Activated CD4-positive, alpha-beta T cell treated with anti-CD3 and anti-CD28 coated beads for 4 hours (primary cell): ENCODE measurements at regions not wholly inside any gene's neighbourhood (a gene's known extent, or its start where the extent isn't known, plus 50 kb on each side); places are given as distances from the start of the nearest gene placed in this dataset.
"Not testable (repeated sequence)": the region's sequence is repeated elsewhere in the genome, so short reads cannot be mapped to it uniquely, and the experiment has no call there.

ENCODE experiments used
- DNase-seq, 2 donors: peaks; one replicate each; pipeline ENCODE4 v3.0.0-alpha.2; 2020

DNA sequence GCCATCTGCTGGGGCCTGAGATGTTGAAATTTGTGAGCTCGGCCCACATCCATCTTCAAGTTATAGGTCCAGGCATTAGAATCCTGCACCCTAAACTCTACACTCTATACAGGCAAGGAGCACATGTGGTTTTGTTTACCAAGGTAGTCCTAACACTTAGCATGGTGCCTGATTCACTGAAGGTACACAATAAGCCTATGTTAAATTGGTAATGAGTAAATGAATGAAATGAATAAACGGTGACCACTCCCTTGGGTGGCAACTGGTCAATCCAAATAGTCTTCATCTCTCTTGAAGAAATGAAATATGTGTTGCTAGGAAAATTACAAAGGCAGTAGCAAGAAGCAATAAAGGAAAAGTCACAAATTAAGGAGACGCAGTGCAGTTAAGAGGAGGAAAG, 359.3 kb upstream of the UBE2E2 start:
- no peak for DNase-seq

DNA sequence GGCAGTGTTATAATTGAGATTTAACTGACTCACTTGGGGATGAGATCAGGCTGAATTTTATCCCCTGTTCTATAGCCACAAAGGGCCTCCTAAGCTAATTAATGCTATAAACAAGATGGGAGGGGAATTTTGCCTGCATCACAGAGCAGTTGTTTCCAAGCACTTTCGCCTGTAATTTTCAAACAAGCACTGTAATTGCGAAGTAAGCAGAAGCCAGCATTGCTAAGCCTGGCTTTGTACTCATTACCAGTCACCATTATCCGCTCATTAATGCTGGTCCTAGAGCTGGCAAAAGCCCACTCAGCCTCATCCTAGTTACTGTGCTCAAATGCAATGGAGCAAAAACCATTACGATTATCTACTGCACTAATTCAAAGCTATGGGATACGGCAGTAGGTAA, 356.6 kb upstream of the UBE2E2 start:
- no peak for DNase-seq

DNA sequence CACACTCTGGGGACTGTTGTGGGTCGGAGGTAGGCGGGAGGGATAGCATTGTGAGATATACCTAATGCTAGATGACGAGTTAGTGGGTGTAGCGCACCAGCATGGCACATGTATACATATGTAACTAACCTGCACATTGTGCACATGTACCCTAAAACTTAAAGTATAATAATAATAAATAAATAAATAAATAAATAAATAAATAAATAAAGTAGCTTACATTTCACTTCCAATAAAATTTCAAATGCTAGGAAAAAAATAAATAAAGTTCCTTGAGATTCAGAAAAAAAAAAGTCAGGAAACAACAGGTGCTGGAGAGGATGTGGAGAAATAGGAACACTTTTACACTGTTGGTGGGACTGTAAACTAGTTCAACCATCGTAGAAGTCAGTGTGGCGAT, 353.5 kb upstream of the UBE2E2 start:
- not testable (repeated sequence) for DNase-seq

DNA sequence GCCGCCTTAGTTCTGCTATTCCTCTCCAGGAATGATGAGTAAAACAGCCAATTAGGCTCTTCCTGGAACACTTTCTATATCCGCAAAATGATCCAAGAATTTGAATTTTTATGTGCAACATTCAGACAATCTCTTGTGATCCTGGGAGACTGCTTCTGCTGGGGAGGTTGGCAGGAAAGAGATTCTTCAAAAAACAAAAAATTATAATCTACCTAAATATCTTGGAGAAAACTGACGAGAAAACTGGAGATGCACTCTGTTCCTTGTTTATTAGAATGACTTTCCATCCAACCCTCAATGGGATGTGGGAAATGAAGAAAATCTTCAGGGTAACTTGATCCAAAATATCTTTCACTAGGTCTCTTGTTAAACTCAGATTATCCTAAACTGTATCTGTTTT, 346.3 kb upstream of the UBE2E2 start:
- DNase-seq: no peak

DNA sequence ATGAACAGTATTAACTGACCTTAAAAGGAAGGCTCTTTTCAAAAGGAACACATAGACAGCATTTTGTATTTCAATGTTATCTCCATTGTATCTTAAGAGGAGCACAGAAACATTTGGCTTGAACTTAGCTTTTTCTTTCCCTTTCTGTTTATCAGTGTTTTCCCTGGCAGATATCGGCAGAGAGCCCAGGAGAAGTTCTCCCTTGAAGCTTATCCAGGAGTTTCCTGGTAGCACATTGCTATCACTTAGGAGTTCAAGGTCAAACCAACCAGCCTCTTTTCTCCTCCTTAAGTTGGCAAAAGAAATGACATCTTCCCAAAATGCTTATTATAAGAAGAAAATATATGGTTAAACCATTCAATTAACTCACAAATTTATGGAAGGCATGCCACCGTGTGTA, 344.6 kb upstream of the UBE2E2 start:
- DNase-seq: no peak

DNA sequence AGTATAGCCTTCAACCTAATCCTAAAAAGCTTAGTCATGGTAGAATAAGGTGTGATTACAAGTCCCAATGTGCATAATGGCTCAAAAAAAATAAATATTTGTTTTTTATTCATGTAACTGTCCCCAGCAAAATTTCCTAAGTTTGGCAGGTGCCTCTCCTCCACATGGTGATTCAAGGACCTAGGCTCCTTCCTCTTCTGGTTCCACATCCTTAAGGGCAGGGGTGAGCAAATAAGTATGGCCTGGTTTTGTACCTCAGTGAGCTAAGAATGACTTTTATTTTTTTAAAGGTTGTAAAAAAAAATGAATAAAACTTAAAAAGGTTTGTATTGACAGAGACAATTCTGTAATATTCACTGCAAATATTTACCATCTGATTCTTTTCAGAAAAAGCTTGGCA, 343.5 kb upstream of the UBE2E2 start:
- DNase-seq: no peak

DNA sequence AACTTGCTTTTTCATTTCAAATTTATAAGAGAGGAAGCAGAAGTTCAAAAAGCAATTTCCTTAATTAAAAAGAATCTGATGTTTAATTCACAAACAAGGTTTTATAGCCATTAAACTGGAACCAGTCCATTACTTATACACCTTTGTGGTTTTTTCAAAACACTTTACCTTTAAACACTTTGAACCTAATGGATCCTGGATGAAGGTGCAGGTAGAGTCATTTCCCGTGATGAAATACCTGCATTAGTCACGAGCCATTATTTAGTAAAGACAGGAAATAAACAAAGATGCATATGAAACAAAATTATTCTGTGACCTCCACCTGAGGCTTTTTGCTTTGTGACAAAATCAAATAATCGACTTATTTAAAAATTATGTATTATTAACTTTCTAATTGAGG, 341.7 kb upstream of the UBE2E2 start:
- DNase-seq: no peak

DNA sequence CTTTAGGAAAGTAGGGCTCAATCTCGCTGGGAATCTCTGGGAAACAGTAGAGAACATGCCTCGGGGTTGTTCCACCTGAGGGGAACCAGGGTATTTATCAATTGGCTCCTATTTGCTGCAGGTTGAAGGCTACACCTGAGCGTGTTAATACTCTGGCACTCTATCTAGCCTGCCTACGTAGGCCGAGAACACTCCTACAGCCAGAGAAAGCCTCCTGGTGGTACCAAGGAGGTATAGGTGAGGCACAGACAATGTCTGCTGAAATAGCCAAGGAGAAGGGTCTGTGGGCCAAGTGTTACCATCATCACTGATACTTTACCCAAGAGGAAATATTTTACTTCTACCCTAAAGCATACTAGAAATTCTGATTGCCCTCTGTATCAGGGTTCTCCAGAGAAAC, 341.0 kb upstream of the UBE2E2 start:
- DNase-seq: no peak

DNA sequence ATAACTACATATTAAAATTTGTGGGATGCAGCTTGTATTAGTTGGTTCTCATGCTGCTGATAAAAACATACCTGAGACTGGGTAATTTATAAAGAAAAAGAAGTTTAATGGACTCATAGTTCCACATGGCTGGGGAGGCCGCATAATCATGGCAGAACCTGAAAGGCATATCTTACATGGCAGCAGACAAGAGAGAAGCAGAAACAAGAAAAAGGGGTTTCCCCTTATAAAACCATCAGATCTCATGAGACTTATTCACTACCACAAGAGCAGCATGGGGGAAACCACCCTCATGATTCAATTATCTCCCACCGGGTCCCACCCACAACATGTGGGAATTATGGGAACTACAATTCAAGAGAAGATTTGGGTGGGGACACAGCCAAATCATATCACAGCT, 320.3 kb upstream of the UBE2E2 start:
- DNase-seq: not testable (repeated sequence)

DNA sequence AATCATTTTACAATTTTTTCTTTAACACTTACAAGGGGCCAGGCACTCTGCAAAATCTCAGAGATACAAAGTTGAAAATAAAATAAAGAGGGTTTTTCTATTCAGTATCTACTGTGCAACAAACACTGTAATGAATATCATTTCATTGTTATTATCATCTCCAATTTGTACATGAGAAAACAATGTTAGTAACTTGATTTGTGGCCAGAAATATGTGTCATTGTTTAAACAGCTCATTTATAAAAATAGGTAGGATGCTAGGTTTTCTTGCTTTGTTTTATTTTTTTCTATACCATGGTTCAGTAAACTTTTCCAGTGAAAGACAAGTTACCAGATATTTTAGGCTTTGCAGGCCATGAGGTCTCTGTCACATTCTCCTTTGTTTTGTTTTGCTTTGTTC, 318.1 kb upstream of the UBE2E2 start:
- no peak for DNase-seq

DNA sequence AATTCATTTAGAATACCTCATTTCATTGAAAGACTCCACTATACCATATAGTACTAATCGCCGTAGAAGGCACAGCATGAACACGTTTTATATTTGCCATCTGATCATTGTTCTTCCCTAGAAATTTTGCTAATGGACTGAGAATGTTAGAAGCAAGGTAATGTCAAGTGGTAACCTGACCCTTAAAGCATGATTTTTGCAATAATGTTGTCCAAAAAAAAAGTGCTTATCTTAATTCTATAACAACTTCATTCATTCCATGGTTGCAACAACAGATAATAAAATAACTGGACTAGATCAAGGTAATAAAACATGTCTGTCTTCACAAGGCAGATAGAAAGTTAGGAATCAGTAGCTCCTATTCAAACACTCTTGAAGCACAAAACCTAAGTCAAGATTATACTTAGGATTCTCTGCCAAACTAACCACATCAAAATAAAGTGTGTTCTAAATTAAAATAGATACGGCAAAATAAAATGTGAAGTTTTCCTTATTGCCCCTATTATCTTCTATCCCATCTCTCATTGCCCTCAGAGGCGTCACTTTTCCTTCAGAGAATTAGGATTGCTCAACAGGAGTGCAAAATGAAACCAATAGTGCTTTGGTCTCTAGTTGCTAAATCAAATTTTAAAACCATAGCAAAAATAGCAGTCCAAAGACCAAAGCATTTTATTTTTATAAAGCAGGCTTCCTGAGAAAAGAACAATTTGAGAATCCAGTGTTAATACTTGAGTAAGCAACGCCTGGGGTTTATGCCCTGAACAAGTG, 317.4 kb upstream of the UBE2E2 start:
- DNase-seq: no peak

DNA sequence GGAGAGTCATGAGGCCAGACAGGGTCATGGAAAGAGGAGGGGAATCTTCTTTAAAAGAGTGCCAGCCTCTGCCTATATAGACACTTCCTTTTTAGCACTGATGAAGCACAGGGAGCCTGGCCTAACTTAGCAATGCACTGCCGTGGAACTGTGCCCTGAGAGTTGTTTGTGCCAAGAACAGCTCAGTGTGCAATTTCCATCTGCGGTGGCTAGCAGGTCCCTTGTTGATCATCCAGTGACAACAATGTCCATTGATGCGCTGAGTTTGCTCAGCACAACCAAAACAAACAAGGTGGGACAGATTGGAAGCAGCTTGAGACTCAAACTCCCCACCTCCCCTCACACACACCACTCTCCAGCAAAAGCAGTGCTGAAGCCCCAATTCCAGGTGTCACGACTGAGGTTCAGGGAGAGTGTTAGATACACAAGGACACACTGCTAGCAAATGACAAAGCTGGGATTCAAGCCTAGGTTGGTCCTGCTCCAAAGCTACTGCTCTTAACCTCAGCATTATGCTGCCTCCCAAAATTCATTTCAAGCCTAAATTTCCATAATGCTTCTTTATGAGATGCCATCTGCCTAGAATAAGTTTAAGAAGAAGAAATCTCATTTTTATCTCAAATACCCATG, 316.6 kb upstream of the UBE2E2 start:
- DNase-seq: no peak

DNA sequence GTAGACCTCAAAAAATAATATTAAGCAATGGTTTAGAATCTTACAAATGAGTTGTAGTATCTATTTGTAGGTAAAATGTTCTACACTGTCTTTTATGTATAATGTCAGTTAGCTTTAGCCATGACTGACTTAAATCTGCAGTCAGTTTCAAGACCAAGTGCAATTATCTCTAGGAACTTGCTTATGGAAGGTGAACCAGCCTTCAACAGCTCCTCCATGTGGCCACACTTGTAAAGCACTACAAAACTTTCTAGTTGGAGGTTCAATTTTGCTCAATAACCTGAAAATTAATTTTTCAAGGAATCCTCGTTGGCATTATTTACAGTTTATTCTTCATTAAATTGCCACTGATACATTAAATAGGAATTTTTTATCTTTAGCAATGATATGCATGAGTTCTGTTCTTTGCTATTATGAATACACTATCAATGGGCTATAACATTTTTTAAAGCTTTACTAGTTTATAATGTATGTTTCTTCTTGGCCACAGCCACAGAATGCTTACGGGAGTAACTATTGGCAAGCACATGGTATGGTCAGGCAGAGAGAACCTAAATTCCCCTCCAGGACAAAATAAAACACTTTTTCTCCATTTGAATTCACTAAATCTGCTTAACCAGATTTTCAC, 315.3 kb upstream of the UBE2E2 start:
- DNase-seq: no peak

DNA sequence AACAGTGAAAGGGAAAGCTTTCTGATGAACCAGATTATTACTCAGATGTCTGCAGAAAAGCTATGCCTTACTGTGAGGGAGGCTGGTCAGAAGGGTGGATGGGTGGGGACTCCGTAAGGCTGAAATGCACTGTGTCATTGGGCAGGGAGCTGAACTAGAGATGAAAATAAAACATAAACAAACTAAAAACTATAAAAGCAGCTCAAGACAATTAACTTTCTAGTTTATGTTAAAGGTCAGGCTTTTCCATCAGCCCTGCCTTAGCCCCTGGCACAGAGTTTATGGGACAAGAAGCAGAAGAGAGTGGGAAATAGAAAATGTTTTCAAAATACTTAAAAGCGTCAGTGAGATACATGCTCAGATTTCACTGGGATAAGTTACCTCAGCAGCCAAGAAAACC, 310.0 kb upstream of the UBE2E2 start:
- DNase-seq: no peak

DNA sequence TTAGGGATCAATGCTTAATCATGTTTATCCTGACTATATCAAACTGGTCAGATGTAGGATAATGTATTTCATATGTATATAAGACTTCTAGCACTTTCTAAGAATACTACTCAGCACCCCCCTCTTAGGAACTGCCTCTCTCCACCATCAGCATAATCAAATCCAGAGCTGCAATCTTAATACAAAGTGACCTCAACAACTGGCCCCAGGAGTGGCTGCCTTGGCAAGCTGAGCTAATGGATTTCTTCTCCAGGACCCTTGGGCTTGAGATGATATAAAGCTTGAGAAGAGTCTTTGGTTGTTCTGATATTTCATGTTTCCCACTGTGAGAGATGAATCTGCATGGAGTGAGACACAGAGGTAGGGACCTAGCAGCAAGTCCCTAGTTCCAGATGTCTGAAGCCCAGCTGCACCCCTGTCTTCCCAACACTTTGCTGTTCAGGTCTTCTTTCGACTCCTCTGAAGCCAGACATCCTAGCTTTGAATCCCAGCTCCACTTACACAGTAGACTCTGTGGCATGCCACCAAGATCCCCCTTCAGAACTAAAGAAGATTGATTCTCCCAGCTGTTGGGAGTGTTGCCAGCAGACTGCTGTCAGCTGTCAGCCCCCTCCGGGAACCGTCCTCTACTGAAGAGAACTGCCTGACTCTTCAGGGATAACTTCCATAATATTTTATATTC, 309.3 kb upstream of the UBE2E2 start:
- no peak for DNase-seq

DNA sequence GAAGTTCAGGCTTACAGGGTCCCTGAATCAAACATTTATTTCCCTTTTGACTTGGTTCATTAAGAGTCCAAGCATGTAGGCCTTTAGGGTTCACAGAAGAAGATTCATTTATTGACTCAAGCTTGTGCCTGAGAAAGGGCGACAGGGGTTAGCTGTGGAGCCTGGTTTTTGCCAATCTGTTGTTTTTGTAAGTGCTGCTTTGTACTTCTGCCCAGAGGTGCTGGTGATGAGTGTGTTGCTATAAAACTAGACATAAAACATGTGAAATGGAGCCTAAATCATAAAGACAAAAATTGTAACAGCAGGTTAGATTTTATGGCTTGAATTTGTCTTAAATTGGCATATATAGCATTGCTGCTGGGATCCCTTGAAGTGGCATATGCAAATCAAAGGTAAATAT, 308.3 kb upstream of the UBE2E2 start:
- DNase-seq: no peak

DNA sequence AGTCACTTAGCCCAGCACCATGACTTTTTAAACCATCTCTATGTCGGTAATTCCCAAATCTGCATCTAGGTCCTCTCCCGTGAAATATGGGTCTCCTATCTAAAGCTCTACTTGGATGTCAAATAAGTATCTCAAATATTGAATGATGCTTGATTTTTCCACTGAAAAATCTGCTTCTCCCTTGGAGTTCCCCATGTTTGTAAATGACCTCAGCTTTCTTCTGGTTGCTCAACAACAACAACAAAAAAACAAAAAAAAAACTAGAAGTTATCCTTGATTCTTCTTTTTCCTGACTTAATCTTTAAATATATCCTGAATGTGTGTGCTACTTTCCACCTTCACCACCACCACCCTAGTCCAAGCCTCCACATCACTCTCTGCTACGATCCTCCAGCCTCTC, 307.5 kb upstream of the UBE2E2 start:
- no peak for DNase-seq

DNA sequence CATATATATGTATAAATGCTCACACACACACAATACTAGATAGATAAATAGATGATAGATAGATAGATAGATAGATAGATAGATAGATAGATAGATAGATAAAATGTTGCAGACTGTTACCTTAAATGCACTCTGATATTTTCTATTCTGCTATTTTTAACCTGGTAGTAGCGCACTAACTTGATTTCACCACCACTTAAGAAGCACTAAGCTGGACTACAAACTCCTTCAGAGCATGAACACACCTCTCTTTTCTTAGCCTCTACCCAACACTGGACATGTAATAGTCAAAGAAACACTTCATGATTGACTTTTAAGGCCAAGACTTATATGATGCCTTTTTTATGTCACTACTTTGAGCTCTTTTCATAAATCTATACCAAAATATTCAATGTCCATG, 304.6 kb upstream of the UBE2E2 start:
- DNase-seq: no peak

DNA sequence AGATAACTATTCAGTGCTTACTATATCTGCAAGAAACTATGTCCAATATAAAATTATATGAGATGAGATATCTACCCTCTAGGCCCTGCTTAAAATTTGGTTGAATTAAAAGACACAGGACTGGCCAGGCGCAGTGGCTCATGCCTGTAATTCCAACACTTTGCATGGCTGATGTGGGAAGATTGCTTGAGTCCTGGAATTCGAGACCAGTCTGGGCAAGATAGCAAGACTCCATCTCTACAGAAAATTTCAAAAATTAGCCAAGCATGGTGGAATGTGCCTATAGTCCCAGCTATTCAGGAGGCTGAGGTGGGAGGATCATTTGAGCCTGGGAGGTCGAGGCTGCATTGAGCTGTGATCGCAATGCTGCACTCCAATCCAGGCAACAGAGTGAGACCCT, 303.7 kb upstream of the UBE2E2 start:
- no peak for DNase-seq

DNA sequence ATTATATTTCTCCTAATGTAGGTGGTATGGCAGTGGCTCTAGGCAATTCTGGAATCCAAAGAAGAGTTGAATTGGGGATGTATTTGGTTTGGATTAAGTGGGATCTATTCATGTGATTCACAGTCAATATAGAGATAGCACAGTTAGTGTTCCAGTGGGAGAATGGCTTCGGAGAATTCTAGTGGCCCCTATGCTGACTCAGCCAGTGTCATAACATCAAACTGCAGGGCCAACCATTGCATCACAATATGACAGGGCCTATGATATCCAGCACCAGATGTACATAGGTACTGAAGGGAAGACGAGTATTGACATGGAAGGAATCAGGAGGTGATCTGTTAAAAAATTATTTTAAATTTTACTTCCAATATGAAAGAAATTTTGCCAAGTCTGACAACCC, 302.8 kb upstream of the UBE2E2 start:
- DNase-seq: no peak

DNA sequence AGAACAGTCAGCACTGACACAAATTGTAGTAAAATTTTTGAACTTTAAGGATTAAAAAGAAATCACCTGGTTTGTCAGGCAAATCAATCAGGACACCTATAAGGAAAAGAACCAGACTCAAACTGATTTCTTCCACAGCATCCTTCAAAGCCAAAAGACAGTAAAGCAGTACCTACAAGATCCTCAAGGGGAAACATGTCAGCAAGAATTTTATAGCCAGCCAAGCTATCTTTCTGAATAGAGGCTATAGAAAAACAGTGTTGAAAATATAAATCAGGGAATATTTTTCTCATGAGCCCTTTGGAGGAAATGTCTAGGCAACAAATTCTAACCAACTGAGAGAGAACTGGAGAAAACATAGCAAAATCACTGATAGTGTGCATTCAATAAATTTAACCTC, 301.4 kb upstream of the UBE2E2 start:
- no peak for DNase-seq

DNA sequence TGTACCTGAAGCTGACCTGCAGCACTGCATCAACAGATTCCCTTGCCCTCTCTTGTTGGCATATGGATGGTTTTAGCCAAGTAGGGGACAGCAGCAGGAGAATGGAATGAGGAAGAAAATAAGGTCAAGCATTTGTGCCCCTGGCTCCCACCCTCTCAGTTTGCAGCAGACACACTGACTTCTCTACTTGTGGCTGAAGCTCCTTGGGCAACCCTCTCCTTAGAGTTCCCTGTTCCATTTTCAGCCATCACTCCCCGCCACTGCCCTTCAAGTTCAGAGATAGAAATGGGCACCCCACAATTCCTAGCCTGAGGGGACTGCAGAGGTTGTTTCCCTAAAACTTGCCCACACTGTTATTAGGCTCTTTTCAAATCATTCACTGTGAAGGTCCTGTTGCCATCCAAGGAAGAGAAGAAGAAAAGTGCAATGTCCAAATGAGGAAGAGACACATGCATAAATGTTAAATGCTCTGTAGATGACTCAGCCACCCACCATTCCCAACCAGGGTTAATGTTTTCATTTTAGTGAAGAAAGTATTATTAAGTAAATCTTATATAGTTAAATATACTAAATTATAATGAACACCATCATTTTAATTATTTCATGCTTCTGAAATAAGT, 295.9 kb upstream of the UBE2E2 start:
- no peak for DNase-seq

DNA sequence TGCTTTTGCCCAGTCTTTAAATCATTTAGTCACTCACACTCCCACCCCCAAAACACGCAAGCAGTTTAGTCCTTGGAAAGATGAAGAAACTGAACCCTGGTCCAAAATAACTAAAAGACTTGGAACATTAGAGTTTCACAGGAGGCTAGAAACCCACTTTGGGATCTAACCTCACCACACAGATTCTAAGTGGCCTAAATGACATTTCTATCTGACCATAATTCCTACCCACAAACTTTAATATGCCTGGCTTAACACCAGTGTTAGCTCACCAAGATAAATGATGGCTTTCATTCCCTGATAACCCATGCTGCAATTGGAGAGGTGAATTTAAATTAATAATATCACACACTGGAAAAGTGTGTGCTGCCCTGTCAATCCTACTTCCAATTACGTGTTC, 295.3 kb upstream of the UBE2E2 start:
- DNase-seq: no peak
